OCI-LY3 (cell line): ENCODE measurements at regions not wholly inside any gene's neighbourhood (a gene's known extent, or its start where the extent isn't known, plus 50 kb on each side); places are given as distances from the start of the nearest gene placed in this dataset.

ENCODE experiments used
- H2AFZ ChIP-seq: fragments of 200-600, 300-600 bp; shearing (Covaris generic); 2 replicates; pipeline ENCODE4 v1.6.0; 2014; ENCODE audit warnings: antibody characterized with exemption, low read depth, low read length
- H3K27ac ChIP-seq: fragments of 200-600, 300-600 bp; sonication (generic); 2 replicates; pipeline ENCODE4 v1.5.1; 2014; ENCODE audit warnings: mild to moderate bottlenecking, low read length, moderate library complexity, mixed read lengths
- H3K27me3 ChIP-seq: fragments of 200-600, 300-600 bp; sonication (generic); 2 replicates; pipeline ENCODE4 v1.6.1; 2014; ENCODE audit warnings: low read depth, low read length, mixed read lengths
- H3K36me3 ChIP-seq: fragments of 200-600, 300-600 bp; sonication (generic); replicated peaks from 2 replicates; pipeline ENCODE3; 2014; ENCODE audit warnings: low read depth, low read length, mixed read lengths
- H3K4me1 ChIP-seq: fragments of 300-600, 200-600 bp; sonication (generic); 2 replicates; pipeline ENCODE4 v1.6.1; 2014; ENCODE audit warnings: low read length, mixed read lengths
- H3K4me2 ChIP-seq: fragments of 200-600, 300-600 bp; sonication (generic); 2 replicates; pipeline ENCODE4 v1.6.1; 2014; ENCODE audit warnings: low read length, mixed read lengths
- H3K4me3 ChIP-seq: fragments of 300-600, 200-600 bp; sonication (generic); 2 replicates; pipeline ENCODE4 v1.5.1; 2014; ENCODE audit warnings: antibody characterized with exemption, mild to moderate bottlenecking, low read length, moderate library complexity
- H3K79me2 ChIP-seq: fragments of 300-600, 200-600 bp; shearing (Covaris generic); 2 replicates; pipeline ENCODE4 v1.6.1; 2014; ENCODE audit warnings: mild to moderate bottlenecking, low read length, mixed read lengths
- H3K9ac ChIP-seq: fragments of 300-600, 200-600 bp; shearing (Covaris generic); 2 replicates; pipeline ENCODE4 v1.6.0; 2014; ENCODE audit warnings: mild to moderate bottlenecking, low read length, moderate library complexity
- H3K9me3 ChIP-seq: fragments of 200-600, 300-600 bp; shearing (Covaris generic); 2 replicates; pipeline ENCODE4 v1.6.1; 2014; ENCODE audit warnings: low read length, mixed read lengths; ENCODE audit not compliant: insufficient read depth
- H4K20me1 ChIP-seq: fragments of 200-600, 300-600 bp; sonication (generic); 2 replicates; pipeline ENCODE4 v1.6.1; 2016; ENCODE audit warnings: low read length, mixed read lengths; ENCODE audit not compliant: insufficient read depth
- EZH2phosphoT487 ChIP-seq: fragments of 200-600 bp; shearing (Covaris generic); IDR thresholded peaks from 2 replicates; pipeline ENCODE4 v1.6.1; 2018; ENCODE audit warnings: antibody characterized with exemption, mixed run types, low read depth
- TF ChIP-seq, protein P1 (sequence below): fragments of 200-600, 300-600 bp; sonication (generic); IDR thresholded peaks from 2 replicates; pipeline ENCODE4 v1.5.1; 2014; ENCODE audit warnings: antibody characterized with exemption, low read length, low read depth

DNA sequence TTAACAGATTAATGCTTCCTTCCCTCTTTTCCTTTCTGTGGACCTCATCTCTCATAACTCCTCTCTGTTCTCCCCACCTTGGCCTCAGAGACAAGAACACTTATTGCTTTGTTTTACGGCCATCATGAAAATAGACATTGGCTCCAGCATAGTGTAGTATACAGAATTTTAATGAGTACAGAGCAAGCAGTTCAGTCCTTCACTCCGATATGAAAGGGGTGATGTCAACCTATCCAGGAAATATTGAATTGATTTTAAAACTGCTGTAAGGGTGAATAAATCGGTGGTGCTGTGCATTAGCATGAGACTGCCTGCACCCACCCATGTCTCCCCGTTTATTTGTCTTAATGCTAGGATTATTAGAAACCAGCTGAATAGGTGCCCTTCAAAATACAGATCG lies 490.9 kb upstream of the TBL1XR1 start:
- Histone ChIP-seq H3K9me3 (no peaks in the 10 kb centered on the region), H3K79me2 (no peaks in the 10 kb centered on the region), H3K27ac (no peak overlapping the region), H3K27me3 (no peaks in the 10 kb centered on the region), H3K4me2 (no peak overlapping the region), H3K4me1 (no peaks in the 10 kb centered on the region), H3K4me3 (no peak overlapping the region), H4K20me1 (no peaks in the 10 kb centered on the region), H2AFZ (no peak overlapping the region), H3K36me3 (no peaks in the 10 kb centered on the region), H3K9ac (no peak overlapping the region)
- TF ChIP-seq, protein P1, sequence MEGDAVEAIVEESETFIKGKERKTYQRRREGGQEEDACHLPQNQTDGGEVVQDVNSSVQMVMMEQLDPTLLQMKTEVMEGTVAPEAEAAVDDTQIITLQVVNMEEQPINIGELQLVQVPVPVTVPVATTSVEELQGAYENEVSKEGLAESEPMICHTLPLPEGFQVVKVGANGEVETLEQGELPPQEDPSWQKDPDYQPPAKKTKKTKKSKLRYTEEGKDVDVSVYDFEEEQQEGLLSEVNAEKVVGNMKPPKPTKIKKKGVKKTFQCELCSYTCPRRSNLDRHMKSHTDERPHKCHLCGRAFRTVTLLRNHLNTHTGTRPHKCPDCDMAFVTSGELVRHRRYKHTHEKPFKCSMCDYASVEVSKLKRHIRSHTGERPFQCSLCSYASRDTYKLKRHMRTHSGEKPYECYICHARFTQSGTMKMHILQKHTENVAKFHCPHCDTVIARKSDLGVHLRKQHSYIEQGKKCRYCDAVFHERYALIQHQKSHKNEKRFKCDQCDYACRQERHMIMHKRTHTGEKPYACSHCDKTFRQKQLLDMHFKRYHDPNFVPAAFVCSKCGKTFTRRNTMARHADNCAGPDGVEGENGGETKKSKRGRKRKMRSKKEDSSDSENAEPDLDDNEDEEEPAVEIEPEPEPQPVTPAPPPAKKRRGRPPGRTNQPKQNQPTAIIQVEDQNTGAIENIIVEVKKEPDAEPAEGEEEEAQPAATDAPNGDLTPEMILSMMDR, result no peak
- no peak for TF ChIP-seq EZH2phosphoT487

DNA sequence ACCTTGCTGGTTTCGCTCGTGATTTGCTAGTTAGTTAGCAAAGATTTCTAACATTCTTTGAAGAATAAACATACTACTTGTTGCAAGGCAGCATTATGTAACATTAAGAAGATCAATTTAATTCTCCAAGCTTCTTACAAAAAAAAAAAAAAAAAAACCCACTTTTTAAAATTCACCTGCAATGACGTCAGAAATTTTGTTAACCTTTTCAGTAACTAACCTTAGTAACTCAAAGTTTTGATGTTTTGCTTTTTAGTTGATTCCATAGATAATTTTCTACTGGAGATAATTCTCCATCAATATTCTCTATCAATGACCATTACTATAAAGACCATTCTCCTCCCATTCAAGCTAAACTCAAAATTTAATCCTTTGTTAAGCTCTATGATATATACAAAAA lies 491.8 kb upstream of the TBL1XR1 start:
- Histone ChIP-seq H3K4me3 (no peak overlapping the region), H3K27ac (no peak overlapping the region), H4K20me1 (no peaks in the 10 kb centered on the region), H3K27me3 (no peaks in the 10 kb centered on the region), H3K9me3 (no peaks in the 10 kb centered on the region), H3K9ac (no peak overlapping the region), H3K36me3 (no peaks in the 10 kb centered on the region), H3K79me2 (no peaks in the 10 kb centered on the region), H2AFZ (no peak overlapping the region), H3K4me2 (no peak overlapping the region), H3K4me1 (no peaks in the 10 kb centered on the region)
- no peak for TF ChIP-seq EZH2phosphoT487
- TF ChIP-seq, protein P1, result no peak

DNA sequence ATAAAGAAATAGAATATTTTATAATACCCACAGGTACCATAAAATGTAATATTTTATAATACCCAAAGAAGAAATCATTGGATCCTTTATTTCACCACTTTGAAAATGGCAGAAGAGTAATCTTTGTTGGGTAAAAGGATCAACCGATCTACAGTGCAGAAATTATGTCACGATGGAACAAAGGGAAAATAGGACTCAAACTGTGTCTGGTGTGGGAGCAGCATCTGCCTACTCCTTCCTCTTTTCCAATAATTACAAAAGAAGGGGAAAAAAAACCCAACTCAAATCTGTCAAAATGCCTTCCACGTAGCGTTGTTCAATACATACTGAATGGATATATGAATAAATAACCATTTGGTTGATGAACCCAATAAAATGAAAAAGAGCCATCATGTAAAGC lies 492.6 kb upstream of the TBL1XR1 start:
- Histone ChIP-seq H3K9ac (no peak overlapping the region), H3K36me3 (no peaks in the 10 kb centered on the region), H3K4me2 (no peak overlapping the region), H2AFZ (no peak overlapping the region), H3K27ac (no peak overlapping the region), H3K79me2 (no peaks in the 10 kb centered on the region), H3K9me3 (no peaks in the 10 kb centered on the region), H3K4me3 (no peak overlapping the region), H3K4me1 (no peaks in the 10 kb centered on the region), H3K27me3 (no peaks in the 10 kb centered on the region), H4K20me1 (no peaks in the 10 kb centered on the region)
- TF ChIP-seq, protein P1, result no peak
- no peak for TF ChIP-seq EZH2phosphoT487

DNA sequence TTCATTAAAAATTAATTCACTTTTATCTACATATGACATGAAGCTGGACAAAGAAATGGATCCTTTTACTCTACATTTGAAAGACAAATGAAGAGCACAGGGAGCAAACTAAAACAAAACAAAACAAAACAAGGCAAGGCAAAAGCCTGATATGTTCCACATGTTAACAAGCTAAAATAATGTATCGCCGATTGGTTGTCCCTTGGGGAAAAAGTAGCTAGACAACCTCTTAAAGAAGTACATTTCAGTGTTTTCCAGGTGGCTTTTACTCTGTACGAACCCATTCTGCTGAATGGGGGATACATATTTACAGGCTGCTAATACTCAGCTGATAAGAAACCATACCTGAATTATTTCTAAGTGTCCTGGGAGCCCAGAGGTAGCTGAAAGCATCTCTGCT lies 493.0 kb upstream of the TBL1XR1 start:
- Histone ChIP-seq H3K36me3 (no peaks in the 10 kb centered on the region), H3K9ac (no peak overlapping the region), H3K27me3 (no peaks in the 10 kb centered on the region), H2AFZ (no peak overlapping the region), H3K79me2 (no peaks in the 10 kb centered on the region), H3K27ac (no peak overlapping the region), H3K4me2 (no peak overlapping the region), H4K20me1 (no peaks in the 10 kb centered on the region), H3K4me3 (no peak overlapping the region), H3K9me3 (no peaks in the 10 kb centered on the region), H3K4me1 (no peaks in the 10 kb centered on the region)
- no peak for TF ChIP-seq EZH2phosphoT487
- TF ChIP-seq, protein P1, result no peak
